SK-N-SH (cell line): ENCODE measurements at regions not wholly inside any gene's neighbourhood (a gene's known extent, or its start where the extent isn't known, plus 50 kb on each side); places are given as distances from the start of the nearest gene placed in this dataset.

ENCODE experiments used
- CTCF ChIA-PET: fragments of 300-600, 350-600 bp; formaldehyde crosslinking; extraction: SDS; loops from one replicate; lab custom pipeline; 2021; lab: Yijun Ruan, JAX
- POLR2A ChIA-PET: fragments of 350-600 bp; sonication (Branson Sonifier 250); formaldehyde crosslinking; extraction: SDS; loops from one replicate; lab custom pipeline; 2020; ENCODE audit warnings: antibody characterized with exemption, inconsistent platforms; lab: Yijun Ruan, JAX
- DNase-seq: peaks from one replicate; pipeline ENCODE4 v3.0.0; 2012
- H2AFZ ChIP-seq: fragments of 200-600 bp; sonication (generic); 2 replicates; pipeline ENCODE4 v1.8.1; 2016; ENCODE audit warnings: antibody characterized with exemption, mild to moderate bottlenecking, low read depth
- H3F3A ChIP-seq: fragments of 200-600 bp; sonication (generic); replicated peaks from 2 replicates; pipeline ENCODE3; 2016; ENCODE audit warnings: antibody characterized with exemption, mild to moderate bottlenecking; ENCODE audit not compliant: insufficient read depth
- H3K27ac ChIP-seq, 2 experiments: fragments of 200-500 bp in 1 of 2; fragments of 200-600 bp in 1 of 2; sonication (Bioruptor generic) in 1 of 2; sonication (generic), shearing (Covaris generic) in 1 of 2; 2 replicates each; pipeline versions ENCODE4 v1.5.1 to v1.6.1; 2014 to 2016; ENCODE audit warnings: low read depth in 2 of 2, inconsistent platforms in 1 of 2, low read length in 1 of 2, mild to moderate bottlenecking in 1 of 2, mixed read lengths in 1 of 2
- H3K27me3 ChIP-seq: fragments of 200-600 bp; sonication (generic), shearing (Covaris generic); 2 replicates; pipeline ENCODE4 v1.6.1; 2016; ENCODE audit warnings: mixed run types; ENCODE audit not compliant: insufficient read depth
- H3K36me3 ChIP-seq, 2 experiments: fragments of 200-500 bp in 1 of 2; fragments of 200-600 bp in 1 of 2; sonication (Bioruptor generic) in 1 of 2; sonication (generic) in 1 of 2; replicated peaks in 1 of 2; 2 replicates each; pipeline versions ENCODE3 to v1.5.1; 2014 to 2016; ENCODE audit warnings: low read length in 1 of 2, mild to moderate bottlenecking in 1 of 2; ENCODE audit not compliant: insufficient read depth in 2 of 2, control insufficient read depth in 1 of 2
- H3K4me1 ChIP-seq, 2 experiments: fragments of 200-500 bp in 1 of 2; fragments of 200-600 bp in 1 of 2; sonication (Bioruptor generic) in 1 of 2; sonication (generic), shearing (Covaris generic) in 1 of 2; 2 replicates each; pipeline versions ENCODE4 v1.5.1 to v1.6.1; 2014 to 2016; ENCODE audit warnings: low read depth in 1 of 2, low read length in 1 of 2, mixed run types in 1 of 2; ENCODE audit not compliant: insufficient read depth in 2 of 2, control insufficient read depth in 1 of 2
- H3K4me2 ChIP-seq: fragments of 200-600 bp; sonication (generic), shearing (Covaris generic); 2 replicates; pipeline ENCODE4 v1.6.1; 2017; ENCODE audit warnings: mixed run types
- H3K4me3 ChIP-seq, 2 experiments: fragments of 200-500 bp in 1 of 2; fragments of 200-600 bp in 1 of 2; sonication (Bioruptor generic) in 1 of 2; sonication (generic), shearing (Covaris generic) in 1 of 2; 2 replicates each; pipeline versions ENCODE4 v1.5.1 to v1.8.1; 2014 to 2016; ENCODE audit warnings: low read depth in 2 of 2, inconsistent platforms in 1 of 2, low read length in 1 of 2, mild to moderate bottlenecking in 1 of 2, mixed read lengths in 1 of 2, moderate library complexity in 1 of 2
- H3K79me2 ChIP-seq: fragments of 200-600 bp; sonication (generic); 2 replicates; pipeline ENCODE4 v1.8.1; 2017; ENCODE audit warnings: mild to moderate bottlenecking; ENCODE audit not compliant: insufficient read depth
- H3K9ac ChIP-seq: fragments of 200-600 bp; sonication (generic); 2 replicates; pipeline ENCODE4 v1.6.1; 2017; ENCODE audit warnings: mixed run types
- H3K9me2 ChIP-seq: fragments of 200-600 bp; sonication (generic); 2 replicates; pipeline ENCODE4 v1.6.1; 2017; ENCODE audit warnings: mixed run types
- H3K9me3 ChIP-seq: fragments of 200-600 bp; sonication (generic); 2 replicates; pipeline ENCODE4 v1.6.1; 2017; ENCODE audit warnings: mixed run types, mild to moderate bottlenecking, moderate library complexity
- H4K20me1 ChIP-seq: fragments of 200-600 bp; sonication (generic); 2 replicates; pipeline ENCODE4 v1.6.1; 2017; ENCODE audit warnings: mild to moderate bottlenecking, mixed run types; ENCODE audit not compliant: insufficient read depth
- ELF1 ChIP-seq: IDR thresholded peaks from 2 replicates; pipeline ENCODE4 v1.4.0; 2012
- EP300 ChIP-seq, 2 experiments: IDR thresholded peaks; 2 replicates each; pipeline versions ENCODE4 v1.4.0 to v1.6.1; 2012; ENCODE audit warnings: borderline replicate concordance in 1 of 2, low read depth in 1 of 2, low read length in 1 of 2
- EZH2phosphoT487 ChIP-seq: fragments of 200-600 bp; sonication (generic); IDR thresholded peaks from 2 replicates; pipeline ENCODE4 v1.6.1; 2017; ENCODE audit warnings: low read depth, mixed run types, mild to moderate bottlenecking, antibody characterized with exemption, moderate library complexity, borderline replicate concordance
- FOSL2 ChIP-seq: IDR thresholded peaks from 2 replicates; pipeline ENCODE4 v1.4.0; 2012; ENCODE audit warnings: low read depth, mild to moderate bottlenecking, moderate library complexity, borderline replicate concordance
- FOXM1 ChIP-seq: IDR thresholded peaks from 2 replicates; pipeline ENCODE4 v1.4.0; 2012; ENCODE audit warnings: low read depth, mild to moderate bottlenecking
- MXI1 ChIP-seq: IDR thresholded peaks from 2 replicates; pipeline ENCODE4 v1.6.1; 2012; ENCODE audit warnings: mild to moderate bottlenecking, low read depth, low read length, improper control_type of control experiment
- NRF1 ChIP-seq: IDR thresholded peaks from 2 replicates; pipeline ENCODE4 v1.6.1; 2012; ENCODE audit warnings: low read depth, mild to moderate bottlenecking, low read length
- POLR2AphosphoS5 ChIP-seq: IDR thresholded peaks from 2 replicates; pipeline ENCODE4 v1.6.1; 2012; ENCODE audit warnings: low read depth, low read length
- RFX5 ChIP-seq: IDR thresholded peaks from 2 replicates; pipeline ENCODE4 v1.6.1; 2012; ENCODE audit warnings: mild to moderate bottlenecking, improper control_type of control experiment, low read length
- RXRA ChIP-seq: IDR thresholded peaks from 2 replicates; pipeline ENCODE4 v1.4.0; 2012; ENCODE audit warnings: low read depth, mild to moderate bottlenecking, borderline replicate concordance
- SMC3 ChIP-seq: IDR thresholded peaks from 2 replicates; pipeline ENCODE4 v1.6.1; 2012; ENCODE audit warnings: low read depth, low read length, improper control_type of control experiment
- TAF1 ChIP-seq: IDR thresholded peaks from 2 replicates; pipeline ENCODE4 v1.6.1; 2012; ENCODE audit warnings: low read depth, mild to moderate bottlenecking, low read length, moderate library complexity, borderline replicate concordance
- TCF12 ChIP-seq: IDR thresholded peaks from 2 replicates; pipeline ENCODE4 v1.4.0; 2012
- TEAD4 ChIP-seq: IDR thresholded peaks from 2 replicates; pipeline ENCODE4 v1.4.0; 2012; ENCODE audit warnings: mild to moderate bottlenecking, borderline replicate concordance; ENCODE audit not compliant: insufficient read depth
- WGBS: methylation state at CpG from one replicate; pipeline ENCODE4 v1.1.6; 2017; ENCODE audit warnings: low lambda C conversion rate; 5-methylcytosine and 5-hydroxymethylcytosine counted together
- TF ChIP-seq, protein P1 (sequence below): IDR thresholded peaks from 2 replicates; pipeline ENCODE4; 2012
- TF ChIP-seq, protein P2 (sequence below): fragments of 200-600 bp; sonication (generic); IDR thresholded peaks from 2 replicates; pipeline ENCODE4 v1.6.1; 2017; ENCODE audit warnings: antibody characterized with exemption, mild to moderate bottlenecking, moderate library complexity
- TF ChIP-seq, protein P3 (sequence below): fragments of 150-350 bp; IDR thresholded peaks from 2 replicates; pipeline ENCODE4 v1.6.1; 2016; ENCODE audit warnings: mild to moderate bottlenecking, low read depth, low read length
- TF ChIP-seq, protein P4 (sequence below): IDR thresholded peaks from 2 replicates; pipeline ENCODE4 v1.6.1; 2012; ENCODE audit warnings: mild to moderate bottlenecking, low read depth, low read length, moderate library complexity

DNA sequence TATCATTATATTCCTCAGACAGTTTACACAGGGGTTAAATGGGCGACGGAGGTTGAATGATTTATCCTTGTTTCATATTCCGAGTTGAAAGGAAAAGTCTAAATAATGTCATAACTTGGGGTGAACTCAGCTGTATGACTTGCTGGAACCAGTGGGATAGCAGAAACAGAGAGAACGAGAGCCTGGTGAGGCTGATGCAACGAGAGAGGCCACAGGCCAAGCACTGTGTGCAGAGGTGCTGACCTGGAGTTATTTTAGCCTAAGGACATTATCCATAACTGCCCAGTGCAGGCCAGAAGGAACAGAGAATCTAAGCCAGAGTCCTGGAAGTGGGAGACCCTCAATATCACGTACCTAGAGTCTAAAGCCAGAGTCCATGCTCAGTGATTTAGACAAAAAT, 394.9 kb downstream of the MAFB start:
- H3K27me3 ChIP-seq = no peaks in the 10 kb centered on the region
- H3K9me2 ChIP-seq = no peaks in the 10 kb centered on the region; the same call in 1 of the 2 replicates
- H2AFZ ChIP-seq = no peak overlapping the region
- H4K20me1 ChIP-seq = no peaks in the 10 kb centered on the region
- no peak overlapping the region for H3K4me2 ChIP-seq
- ChIA-PET POLR2A (no interaction called here), CTCF (no interaction called here)
- no peaks in the 10 kb centered on the region for H3F3A ChIP-seq
- no peak for TF ChIP-seq ELF1
- TF ChIP-seq, protein P1, sequence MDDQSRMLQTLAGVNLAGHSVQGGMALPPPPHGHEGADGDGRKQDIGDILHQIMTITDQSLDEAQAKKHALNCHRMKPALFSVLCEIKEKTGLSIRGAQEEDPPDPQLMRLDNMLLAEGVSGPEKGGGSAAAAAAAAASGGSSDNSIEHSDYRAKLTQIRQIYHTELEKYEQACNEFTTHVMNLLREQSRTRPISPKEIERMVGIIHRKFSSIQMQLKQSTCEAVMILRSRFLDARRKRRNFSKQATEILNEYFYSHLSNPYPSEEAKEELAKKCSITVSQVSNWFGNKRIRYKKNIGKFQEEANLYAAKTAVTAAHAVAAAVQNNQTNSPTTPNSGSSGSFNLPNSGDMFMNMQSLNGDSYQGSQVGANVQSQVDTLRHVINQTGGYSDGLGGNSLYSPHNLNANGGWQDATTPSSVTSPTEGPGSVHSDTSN = no peak
- no peak for TF ChIP-seq EZH2phosphoT487
- TF ChIP-seq TAF1 = no peak
- TF ChIP-seq FOSL2 = no peak
- no peak for TF ChIP-seq TCF12
- TF ChIP-seq RFX5 = no peak
- TF ChIP-seq, protein P2, sequence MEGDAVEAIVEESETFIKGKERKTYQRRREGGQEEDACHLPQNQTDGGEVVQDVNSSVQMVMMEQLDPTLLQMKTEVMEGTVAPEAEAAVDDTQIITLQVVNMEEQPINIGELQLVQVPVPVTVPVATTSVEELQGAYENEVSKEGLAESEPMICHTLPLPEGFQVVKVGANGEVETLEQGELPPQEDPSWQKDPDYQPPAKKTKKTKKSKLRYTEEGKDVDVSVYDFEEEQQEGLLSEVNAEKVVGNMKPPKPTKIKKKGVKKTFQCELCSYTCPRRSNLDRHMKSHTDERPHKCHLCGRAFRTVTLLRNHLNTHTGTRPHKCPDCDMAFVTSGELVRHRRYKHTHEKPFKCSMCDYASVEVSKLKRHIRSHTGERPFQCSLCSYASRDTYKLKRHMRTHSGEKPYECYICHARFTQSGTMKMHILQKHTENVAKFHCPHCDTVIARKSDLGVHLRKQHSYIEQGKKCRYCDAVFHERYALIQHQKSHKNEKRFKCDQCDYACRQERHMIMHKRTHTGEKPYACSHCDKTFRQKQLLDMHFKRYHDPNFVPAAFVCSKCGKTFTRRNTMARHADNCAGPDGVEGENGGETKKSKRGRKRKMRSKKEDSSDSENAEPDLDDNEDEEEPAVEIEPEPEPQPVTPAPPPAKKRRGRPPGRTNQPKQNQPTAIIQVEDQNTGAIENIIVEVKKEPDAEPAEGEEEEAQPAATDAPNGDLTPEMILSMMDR = no peak
- no peak for TF ChIP-seq SMC3
- TF ChIP-seq, protein P3, sequence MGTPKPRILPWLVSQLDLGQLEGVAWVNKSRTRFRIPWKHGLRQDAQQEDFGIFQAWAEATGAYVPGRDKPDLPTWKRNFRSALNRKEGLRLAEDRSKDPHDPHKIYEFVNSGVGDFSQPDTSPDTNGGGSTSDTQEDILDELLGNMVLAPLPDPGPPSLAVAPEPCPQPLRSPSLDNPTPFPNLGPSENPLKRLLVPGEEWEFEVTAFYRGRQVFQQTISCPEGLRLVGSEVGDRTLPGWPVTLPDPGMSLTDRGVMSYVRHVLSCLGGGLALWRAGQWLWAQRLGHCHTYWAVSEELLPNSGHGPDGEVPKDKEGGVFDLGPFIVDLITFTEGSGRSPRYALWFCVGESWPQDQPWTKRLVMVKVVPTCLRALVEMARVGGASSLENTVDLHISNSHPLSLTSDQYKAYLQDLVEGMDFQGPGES = no peak
- TF ChIP-seq EP300 (IDR thresholded peaks at IDR 0.05; ENCODE audit: borderline replicate concordance in 1 of 2, low read depth in 1 of 2, low read length in 1 of 2) = no peak
- no peak for TF ChIP-seq POLR2AphosphoS5
- no peak for TF ChIP-seq MXI1
- TF ChIP-seq TEAD4 = no peak
- no peak for TF ChIP-seq RXRA
- no peak for TF ChIP-seq FOXM1
- TF ChIP-seq, protein P4, sequence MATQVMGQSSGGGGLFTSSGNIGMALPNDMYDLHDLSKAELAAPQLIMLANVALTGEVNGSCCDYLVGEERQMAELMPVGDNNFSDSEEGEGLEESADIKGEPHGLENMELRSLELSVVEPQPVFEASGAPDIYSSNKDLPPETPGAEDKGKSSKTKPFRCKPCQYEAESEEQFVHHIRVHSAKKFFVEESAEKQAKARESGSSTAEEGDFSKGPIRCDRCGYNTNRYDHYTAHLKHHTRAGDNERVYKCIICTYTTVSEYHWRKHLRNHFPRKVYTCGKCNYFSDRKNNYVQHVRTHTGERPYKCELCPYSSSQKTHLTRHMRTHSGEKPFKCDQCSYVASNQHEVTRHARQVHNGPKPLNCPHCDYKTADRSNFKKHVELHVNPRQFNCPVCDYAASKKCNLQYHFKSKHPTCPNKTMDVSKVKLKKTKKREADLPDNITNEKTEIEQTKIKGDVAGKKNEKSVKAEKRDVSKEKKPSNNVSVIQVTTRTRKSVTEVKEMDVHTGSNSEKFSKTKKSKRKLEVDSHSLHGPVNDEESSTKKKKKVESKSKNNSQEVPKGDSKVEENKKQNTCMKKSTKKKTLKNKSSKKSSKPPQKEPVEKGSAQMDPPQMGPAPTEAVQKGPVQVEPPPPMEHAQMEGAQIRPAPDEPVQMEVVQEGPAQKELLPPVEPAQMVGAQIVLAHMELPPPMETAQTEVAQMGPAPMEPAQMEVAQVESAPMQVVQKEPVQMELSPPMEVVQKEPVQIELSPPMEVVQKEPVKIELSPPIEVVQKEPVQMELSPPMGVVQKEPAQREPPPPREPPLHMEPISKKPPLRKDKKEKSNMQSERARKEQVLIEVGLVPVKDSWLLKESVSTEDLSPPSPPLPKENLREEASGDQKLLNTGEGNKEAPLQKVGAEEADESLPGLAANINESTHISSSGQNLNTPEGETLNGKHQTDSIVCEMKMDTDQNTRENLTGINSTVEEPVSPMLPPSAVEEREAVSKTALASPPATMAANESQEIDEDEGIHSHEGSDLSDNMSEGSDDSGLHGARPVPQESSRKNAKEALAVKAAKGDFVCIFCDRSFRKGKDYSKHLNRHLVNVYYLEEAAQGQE = no peak
- TF ChIP-seq NRF1 = no peak
- H3K27ac ChIP-seq = no peak overlapping the region
- no peaks in the 10 kb centered on the region for H3K79me2 ChIP-seq
- no peak overlapping the region for H3K9ac ChIP-seq
- WGBS = 29% methylated on average over 6 of the region's 6 CpGs
- no peaks in the 10 kb centered on the region for H3K36me3 ChIP-seq
- no peak overlapping the region for H3K4me3 ChIP-seq
- H3K9me3 ChIP-seq = peaks cover 12% of the 10 kb centered on the region
- peaks cover 0 to 2% of the 10 kb centered on the region in 2 experiments; a peak in 1 of 4 replicates for H3K4me1 ChIP-seq
- DNase-seq = no peak
